IPS DF 6.9 (cell line): ENCODE measurements at regions not wholly inside any gene's neighbourhood (a gene's known extent, or its start where the extent isn't known, plus 50 kb on each side); places are given as distances from the start of the nearest gene placed in this dataset.
"Not testable (repeated sequence)": the region's sequence is repeated elsewhere in the genome, so short reads cannot be mapped to it uniquely, and the experiment has no call there.

ENCODE experiments used
- DNase-seq: peaks from one replicate; pipeline ENCODE4 v3.0.0-alpha.2; 2013; ENCODE audit warnings: low read depth, low spot score
- H3K27ac ChIP-seq: one replicate; pipeline ENCODE4 v1.5.1; 2013; ENCODE audit warnings: low read length, control low read depth
- H3K27me3 ChIP-seq: 2 replicates; pipeline ENCODE4 v1.6.1; 2013; ENCODE audit warnings: mild to moderate bottlenecking, low read length; ENCODE audit not compliant: control insufficient read depth, insufficient read depth
- H3K36me3 ChIP-seq: 2 replicates; pipeline ENCODE4 v1.6.1; 2013; ENCODE audit warnings: low read length; ENCODE audit not compliant: control insufficient read depth, insufficient read depth
- H3K4me1 ChIP-seq: 2 replicates; pipeline ENCODE4 v1.6.1; 2013; ENCODE audit warnings: low read length; ENCODE audit not compliant: control insufficient read depth, insufficient read depth
- H3K4me3 ChIP-seq: 2 replicates; pipeline ENCODE4 v1.5.1; 2013; ENCODE audit warnings: mild to moderate bottlenecking, low read length
- H3K9me3 ChIP-seq: 2 replicates; pipeline ENCODE4 v1.6.1; 2013; ENCODE audit warnings: low read length, inconsistent platforms; ENCODE audit not compliant: control insufficient read depth, insufficient read depth
- WGBS: extraction: QIAGEN DNeasy Blood & Tissue Kit; methylation state at CpG from one replicate; pipeline ENCODE4 v1.1.7; 2013; ENCODE audit warnings: mixed read lengths, missing lambda C conversion rate; ENCODE audit not compliant: insufficient read length, insufficient coverage; 5-methylcytosine and 5-hydroxymethylcytosine counted together

GRCh38 chr11:96508861-96509260, 119.0 kb downstream of the JRKL start:
- Histone ChIP-seq H3K4me3 (no peak overlapping the region), H3K4me1 (no peaks in the 10 kb centered on the region), H3K36me3 (no peaks in the 10 kb centered on the region), H3K27ac (no peak overlapping the region), H3K27me3 (no peaks in the 10 kb centered on the region), H3K9me3 (no peaks in the 10 kb centered on the region)
- WGBS: no CpG with 5 or more reads among the region's 2 CpGs
- DNase-seq: no peak

GRCh38 chr11:96520939-96521338, 131.1 kb downstream of the JRKL start:
- H3K4me1 ChIP-seq: 0 out of 2 replicates have a peak, but pooled peaks cover 1% of the 10 kb centered on the region
- H3K27me3 ChIP-seq: no peaks in the 10 kb centered on the region
- no peaks in the 10 kb centered on the region for H3K36me3 ChIP-seq
- no peak overlapping the region for H3K4me3 ChIP-seq
- no peaks in the 10 kb centered on the region for H3K9me3 ChIP-seq
- DNase-seq: no peak
- H3K27ac ChIP-seq: no peak overlapping the region

DNA sequence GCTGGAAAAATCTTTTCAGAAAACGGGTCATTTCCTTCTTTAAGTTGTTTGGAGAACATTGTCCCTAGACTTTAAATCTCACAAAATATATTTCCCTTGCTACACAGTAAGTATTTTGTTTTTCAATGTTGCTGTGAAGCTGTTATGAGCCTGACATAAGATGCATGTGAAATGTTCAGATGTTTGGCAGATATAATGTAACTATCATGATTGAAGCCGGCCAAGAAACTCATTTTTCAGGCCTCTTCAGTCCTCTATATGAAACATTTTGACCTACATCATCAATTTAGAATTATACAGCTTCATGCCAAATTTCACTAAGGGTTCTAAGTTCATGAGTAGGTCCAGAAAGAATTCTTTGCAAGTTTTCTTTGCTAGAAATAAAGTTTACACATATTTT, 133.8 kb downstream of the JRKL start:
- H3K4me3 ChIP-seq: no peak overlapping the region
- no peaks in the 10 kb centered on the region for H3K27me3 ChIP-seq
- no peak for DNase-seq
- no peaks in the 10 kb centered on the region for H3K9me3 ChIP-seq
- WGBS: no CpG with 5 or more reads among the region's 2 CpGs
- no peak overlapping the region for H3K27ac ChIP-seq
- H3K4me1 ChIP-seq: 0 out of 2 replicates have a peak, but pooled peaks cover 1% of the 10 kb centered on the region
- H3K36me3 ChIP-seq: no peaks in the 10 kb centered on the region

- no peaks in the 10 kb centered on the region for H3K27me3 ChIP-seq
- no CpG with 5 or more reads among the region's 1 CpG for WGBS
- DNase-seq: no peak
- no peak overlapping the region for H3K4me3 ChIP-seq
- H3K4me1 ChIP-seq: 0 out of 2 replicates have a peak, but pooled peaks cover 1% of the 10 kb centered on the region
- H3K27ac ChIP-seq: no peak overlapping the region
- H3K9me3 ChIP-seq: no peaks in the 10 kb centered on the region
- H3K36me3 ChIP-seq: no peaks in the 10 kb centered on the region
Measured at GRCh38 chr11:96524475-96524874, 134.7 kb downstream of the JRKL start.

DNA sequence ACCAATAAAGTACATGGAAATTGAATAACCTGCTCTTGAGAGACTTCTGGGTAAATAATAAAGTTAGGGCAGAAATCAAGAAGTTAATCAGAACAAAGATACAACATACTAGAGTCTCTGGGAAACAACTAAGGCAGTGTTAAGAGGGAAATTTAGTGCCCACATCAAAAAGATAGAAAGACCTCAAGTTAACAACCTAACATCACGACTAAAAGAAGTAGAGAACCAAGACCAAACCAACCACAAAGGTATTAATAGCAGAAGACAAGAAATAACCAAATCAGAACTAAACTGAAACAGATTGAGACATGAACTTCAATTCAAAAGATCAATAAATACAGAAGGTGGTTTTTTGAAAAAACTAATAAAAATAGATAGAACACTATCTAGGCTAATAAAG, 140.7 kb downstream of the JRKL start:
- Histone ChIP-seq H3K4me3 (no peak overlapping the region), H3K27ac (no peak overlapping the region), H3K4me1 (no peaks in the 10 kb centered on the region), H3K36me3 (no peaks in the 10 kb centered on the region), H3K9me3 (no peaks in the 10 kb centered on the region), H3K27me3 (no peaks in the 10 kb centered on the region)
- DNase-seq: no peak
- WGBS: no CpG with 5 or more reads among the region's 1 CpG

- Histone ChIP-seq H3K27ac (no peak overlapping the region), H3K36me3 (no peaks in the 10 kb centered on the region), H3K4me3 (no peak overlapping the region), H3K4me1 (peaks cover 1% of the 10 kb centered on the region; the same call in 1 of the 2 replicates), H3K27me3 (no peaks in the 10 kb centered on the region), H3K9me3 (no peaks in the 10 kb centered on the region)
- no CpG with 5 or more reads among the region's 4 CpGs for WGBS
- no peak for DNase-seq
Measured at GRCh38 chr11:96538104-96538503, 148.3 kb downstream of the JRKL start.

- Histone ChIP-seq H3K27ac (no peak overlapping the region), H3K9me3 (no peaks in the 10 kb centered on the region), H3K4me3 (no peak overlapping the region), H3K27me3 (no peaks in the 10 kb centered on the region), H3K36me3 (no peaks in the 10 kb centered on the region), H3K4me1 (peaks cover 1% of the 10 kb centered on the region; the same call in 1 of the 2 replicates)
- DNase-seq: no peak
Measured at GRCh38 chr11:96538622-96539021, 148.8 kb downstream of the JRKL start.

DNA sequence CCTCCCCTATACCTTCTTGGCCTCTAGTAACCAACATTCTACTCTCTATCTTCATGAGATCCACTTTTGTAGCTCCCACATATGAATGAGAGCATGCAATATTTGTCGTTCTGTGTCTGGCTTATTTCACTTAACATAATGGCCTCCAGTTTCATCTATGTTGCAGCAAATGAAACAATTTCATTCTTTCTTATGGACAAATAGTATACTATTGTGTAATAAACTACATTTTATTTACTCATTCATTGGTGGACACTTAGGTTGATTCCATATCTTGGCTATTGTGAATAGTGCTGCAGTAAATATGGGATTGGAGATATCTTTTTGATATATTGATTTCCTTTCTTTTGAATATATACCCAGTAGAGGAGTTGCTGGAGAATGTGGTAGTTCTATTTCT, 151.1 kb downstream of the JRKL start:
- no peak overlapping the region for H3K27ac ChIP-seq
- H3K27me3 ChIP-seq: no peaks in the 10 kb centered on the region
- no peaks in the 10 kb centered on the region for H3K36me3 ChIP-seq
- H3K4me3 ChIP-seq: no peak overlapping the region
- no peak for DNase-seq
- no peaks in the 10 kb centered on the region for H3K4me1 ChIP-seq
- H3K9me3 ChIP-seq: no peaks in the 10 kb centered on the region
- no CpG with 5 or more reads among the region's 1 CpG for WGBS

DNA sequence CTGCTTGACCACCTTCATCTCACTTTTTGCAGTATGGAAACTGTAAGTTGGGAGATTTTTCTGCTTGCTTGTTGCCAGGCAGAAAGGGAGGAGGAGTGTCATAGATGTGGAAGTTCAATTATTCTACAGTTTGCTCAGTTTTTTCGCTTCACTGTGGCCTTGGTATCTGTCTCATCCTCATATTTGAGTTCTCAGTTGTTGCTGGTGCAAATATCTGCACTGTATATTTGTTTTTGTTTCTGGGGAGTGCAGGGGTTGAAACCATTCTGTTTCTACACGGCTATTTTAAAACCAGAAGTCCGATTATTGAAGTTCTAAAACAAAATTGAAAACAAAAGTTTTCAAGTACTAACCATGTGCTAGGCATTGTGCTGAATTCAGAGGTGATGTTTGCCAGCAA, 153.4 kb downstream of the JRKL start:
- no CpG with 5 or more reads among the region's 3 CpGs for WGBS
- H3K27ac ChIP-seq: no peak overlapping the region
- H3K9me3 ChIP-seq: no peaks in the 10 kb centered on the region
- H3K27me3 ChIP-seq: no peaks in the 10 kb centered on the region
- no peak overlapping the region for H3K4me3 ChIP-seq
- no peak for DNase-seq
- H3K36me3 ChIP-seq: no peaks in the 10 kb centered on the region
- no peaks in the 10 kb centered on the region for H3K4me1 ChIP-seq

- H3K4me1 ChIP-seq, DNase-seq, H3K4me3 ChIP-seq, H3K36me3 ChIP-seq, H3K27ac ChIP-seq, H3K27me3 ChIP-seq, H3K9me3 ChIP-seq: not testable (repeated sequence)
- no CpG with 5 or more reads among the region's 8 CpGs for WGBS
Measured at GRCh38 chr11:96545192-96545591, 155.4 kb downstream of the JRKL start.

DNA sequence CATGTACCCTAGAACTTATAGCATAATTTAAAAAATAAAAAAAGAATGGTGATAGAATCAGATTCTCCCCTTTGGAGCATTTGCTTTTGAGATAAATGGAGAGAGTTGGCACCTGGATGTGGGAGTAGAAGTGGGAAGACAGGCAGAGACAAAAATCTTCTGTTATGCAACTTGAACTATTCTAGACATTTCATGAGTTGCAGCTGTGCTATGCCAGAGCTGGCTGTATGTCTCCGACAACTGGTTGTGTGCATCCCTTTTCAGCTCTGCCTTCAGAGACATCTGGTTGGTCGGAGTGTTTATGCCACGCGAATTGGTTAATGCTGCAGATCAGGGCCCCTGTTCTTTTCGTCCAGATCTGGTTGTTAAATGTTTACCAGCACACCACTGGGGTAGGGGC, 161.3 kb downstream of the JRKL start:
- no peak overlapping the region for H3K4me3 ChIP-seq
- WGBS: no CpG with 5 or more reads among the region's 5 CpGs
- no peaks in the 10 kb centered on the region for H3K4me1 ChIP-seq
- no peaks in the 10 kb centered on the region for H3K27me3 ChIP-seq
- no peaks in the 10 kb centered on the region for H3K9me3 ChIP-seq
- no peaks in the 10 kb centered on the region for H3K36me3 ChIP-seq
- DNase-seq: no peak
- no peak overlapping the region for H3K27ac ChIP-seq
